Stimulated activated CD4-positive, alpha-beta T cell treated with anti-CD3 and anti-CD28 coated beads, Interleukin-2, amount 100 ng/mL, for 24 hours (primary cell): ENCODE measurements at regions not wholly inside any gene's neighbourhood (a gene's known extent, or its start where the extent isn't known, plus 50 kb on each side); places are given as distances from the start of the nearest gene placed in this dataset.
"Not testable (repeated sequence)": the region's sequence is repeated elsewhere in the genome, so short reads cannot be mapped to it uniquely, and the experiment has no call there.

Experiments used
- DNase-seq, 2 donors: peaks; one replicate each; pipeline ENCODE4 v3.0.0-alpha.2; 2020

DNA sequence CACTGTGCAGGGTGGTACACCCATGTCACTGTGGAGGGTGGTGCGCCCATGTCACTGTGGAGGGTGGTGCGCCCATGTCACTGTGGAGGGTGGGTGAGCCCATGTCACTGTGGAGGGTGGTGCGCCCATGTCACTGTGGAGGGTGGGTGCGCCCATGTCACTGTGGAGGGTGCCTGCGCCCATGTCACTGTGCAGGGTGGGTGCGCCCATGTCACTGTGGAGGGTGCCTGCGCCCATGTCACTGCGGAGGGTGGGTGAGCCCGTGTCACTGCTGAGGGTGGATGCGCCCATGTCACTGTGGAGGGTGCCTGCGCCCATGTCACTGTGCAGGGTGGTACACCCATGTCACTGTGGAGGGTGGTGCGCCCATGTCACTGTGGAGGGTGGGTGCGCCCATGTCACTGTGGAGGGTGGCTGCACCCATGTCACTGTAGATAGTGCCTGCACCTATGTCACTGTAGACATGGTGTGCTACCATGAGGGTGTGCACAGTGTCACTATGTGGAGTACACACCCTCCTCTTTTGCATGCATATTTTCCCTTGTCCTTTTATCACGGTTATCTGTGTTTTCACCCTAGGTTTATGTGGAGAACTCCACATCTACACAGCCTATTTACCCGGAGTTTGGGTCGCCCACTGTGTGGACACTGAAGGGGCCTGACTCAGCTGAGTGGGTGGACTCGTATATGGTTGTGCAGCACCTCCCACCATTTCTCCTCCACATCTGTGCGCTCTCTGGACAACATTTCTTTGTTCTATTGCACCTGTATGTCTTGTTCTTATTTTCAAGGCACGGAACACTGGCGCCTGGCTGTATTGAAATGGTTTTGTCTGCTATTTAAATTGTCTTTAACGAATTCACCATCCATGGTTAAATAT lies 222.4 kb downstream of the ERMARD start:
- DNase-seq: not testable (repeated sequence)

DNA sequence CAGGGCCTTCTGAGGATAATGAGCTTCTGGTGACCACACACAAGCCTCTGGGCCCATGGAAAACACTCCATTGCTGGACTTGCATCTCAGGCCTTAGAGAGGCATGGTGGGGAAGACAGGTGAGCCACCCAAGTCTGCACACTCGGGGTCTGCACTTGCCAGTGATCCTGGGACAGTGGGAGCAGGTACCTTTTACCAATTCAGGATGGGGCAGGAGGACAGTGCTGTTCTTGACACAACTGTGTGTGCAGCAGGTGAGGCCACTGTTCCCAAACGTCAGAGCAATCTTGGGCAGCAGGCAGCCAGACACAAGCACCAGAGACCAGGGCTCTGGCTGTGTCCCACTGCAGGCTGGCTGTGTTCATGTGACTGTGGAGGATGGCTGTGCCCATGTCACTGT lies 221.3 kb downstream of the ERMARD start:
- peak in 1 of 2 donors; percentile 4 for DNase-seq

DNA sequence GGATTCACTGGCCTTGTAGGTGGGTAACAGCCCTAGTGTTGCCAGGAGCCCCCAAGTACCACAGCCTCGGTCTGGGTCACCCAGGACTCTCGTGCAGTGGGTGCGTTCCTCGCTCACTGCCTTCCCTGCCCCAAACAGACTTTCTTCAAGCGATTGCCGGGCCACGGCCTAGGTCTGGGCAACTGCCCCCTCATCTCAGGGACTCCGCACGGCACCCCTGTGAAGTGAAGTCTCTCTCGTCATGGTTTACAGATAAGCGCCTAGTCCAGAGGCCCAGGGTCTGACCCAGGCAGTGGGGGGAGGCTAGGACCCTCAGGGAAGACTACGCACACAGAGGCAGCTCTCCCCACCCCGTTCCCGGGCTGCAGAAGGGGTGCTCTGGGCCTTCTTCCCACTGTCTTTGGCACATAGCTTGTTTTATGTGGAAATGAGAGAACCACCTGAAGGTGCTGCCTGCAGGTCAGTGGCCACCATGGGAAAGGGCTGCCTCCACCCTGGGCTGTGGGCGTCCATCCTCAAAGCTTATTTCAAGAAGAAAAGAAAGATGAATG lies 220.8 kb downstream of the ERMARD start:
- peak in 1 of 2 donors; percentile 6 for DNase-seq

DNA sequence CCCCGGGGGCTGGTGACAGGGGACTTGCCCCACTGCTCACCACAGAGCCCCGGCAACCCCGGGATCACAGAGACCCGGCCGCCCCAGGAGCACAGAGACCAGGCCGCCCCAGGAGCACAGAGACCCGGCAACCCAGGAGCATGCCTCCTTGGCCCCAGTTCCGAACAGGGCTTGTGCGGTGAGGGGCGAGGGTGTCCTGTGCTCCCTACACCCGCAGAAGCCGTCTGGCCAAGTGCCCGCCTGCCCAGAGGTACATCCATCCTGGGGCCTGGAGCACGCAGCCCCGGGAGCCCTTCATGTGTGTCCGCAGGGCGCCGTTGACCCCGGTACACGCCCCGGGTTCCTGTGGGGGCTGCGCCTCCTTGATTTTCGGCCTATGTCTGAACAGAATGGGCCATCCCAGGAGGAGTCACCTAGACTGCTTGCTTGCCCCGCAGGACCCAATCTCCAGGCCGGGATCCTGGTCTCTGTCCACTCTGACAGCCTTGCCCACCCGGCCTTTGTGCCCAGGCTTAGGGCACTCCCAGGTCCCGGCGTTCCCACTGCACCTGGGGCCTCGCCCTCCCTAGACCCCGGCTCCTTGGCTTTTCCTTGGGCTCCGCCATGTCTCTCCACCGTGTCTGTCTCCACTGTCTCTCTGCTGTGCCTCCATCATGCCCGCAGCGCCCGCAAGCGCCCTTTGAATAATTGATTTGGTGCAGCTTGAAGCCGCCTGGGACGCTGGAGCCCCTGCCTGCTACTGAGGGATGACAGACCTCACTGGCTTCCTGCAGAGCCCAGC lies 219.8 kb downstream of the ERMARD start:
- peak in 1 of 2 donors; percentile 16 for DNase-seq

DNA sequence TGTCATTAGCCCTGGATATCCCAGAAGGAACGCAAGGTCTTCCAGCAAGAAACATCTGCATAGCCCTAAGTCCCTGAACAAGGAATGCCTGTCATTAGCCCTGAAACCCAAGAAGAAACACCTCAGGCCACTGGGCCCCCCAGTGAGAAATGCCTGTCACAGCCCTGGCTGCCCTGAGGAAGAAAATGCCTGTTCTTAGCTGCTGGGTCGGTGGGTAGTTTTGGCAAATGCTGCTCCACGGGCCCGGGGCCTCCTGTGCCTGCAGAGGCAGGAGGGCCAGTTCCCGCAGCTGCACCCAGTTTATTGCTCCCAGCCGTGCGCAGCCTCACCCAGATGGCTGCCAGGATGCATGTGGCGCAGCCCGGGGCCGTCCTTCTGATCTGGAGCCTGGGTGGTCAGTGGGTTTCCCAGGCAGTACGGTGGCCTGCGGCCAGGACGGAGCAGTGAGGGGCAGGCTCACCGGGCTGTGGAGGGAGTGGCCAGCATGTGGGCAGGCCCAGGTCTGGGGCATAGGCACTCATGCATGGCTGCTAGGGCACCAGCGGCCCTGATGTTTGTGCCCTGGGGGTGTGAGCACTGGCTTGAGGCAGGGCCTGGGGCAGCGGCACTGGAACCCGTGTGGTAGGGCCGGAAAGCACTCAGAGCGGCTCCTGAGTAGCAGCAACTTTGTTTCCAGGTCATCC lies 219.0 kb downstream of the ERMARD start:
- DNase-seq: peak in 1 of 2 donors; percentile 11

DNA sequence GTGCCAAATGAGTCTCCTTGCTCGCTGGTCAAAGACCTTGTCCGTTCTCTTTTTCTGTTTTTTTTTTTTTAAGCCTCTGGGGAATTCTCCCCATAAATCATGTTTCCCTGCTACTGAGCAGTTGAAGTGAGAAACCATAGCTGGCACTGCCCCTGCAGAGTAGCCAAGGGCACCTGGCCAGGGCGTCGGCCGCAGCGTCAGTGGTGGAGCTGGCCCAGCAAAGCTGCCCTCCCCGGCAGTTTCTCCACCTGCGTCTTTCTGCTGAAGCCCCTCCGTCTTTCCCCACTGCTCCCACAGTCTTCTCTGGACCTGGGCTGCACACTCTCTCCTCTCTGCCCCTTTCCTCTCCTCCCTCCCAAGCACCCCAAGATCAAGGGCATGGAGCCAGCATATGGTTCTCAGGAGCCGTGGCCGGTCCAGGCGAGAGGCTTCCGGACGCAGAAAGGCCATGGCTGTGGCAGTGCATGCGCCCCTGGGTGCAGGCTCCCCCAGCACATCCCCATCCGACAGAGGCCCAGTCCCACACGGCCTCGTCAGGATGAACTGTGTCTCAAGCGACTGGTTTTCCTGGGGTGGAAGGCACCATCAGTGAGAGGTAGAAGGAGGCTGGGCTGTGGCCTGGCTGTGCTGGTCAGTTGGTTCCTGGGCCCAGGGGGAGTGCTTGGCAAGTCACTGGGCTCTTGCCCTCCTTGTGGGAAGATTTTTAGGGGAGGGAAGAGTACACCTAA lies 218.1 kb downstream of the ERMARD start:
- DNase-seq: peak in 1 of 2 donors; percentile 7

DNA sequence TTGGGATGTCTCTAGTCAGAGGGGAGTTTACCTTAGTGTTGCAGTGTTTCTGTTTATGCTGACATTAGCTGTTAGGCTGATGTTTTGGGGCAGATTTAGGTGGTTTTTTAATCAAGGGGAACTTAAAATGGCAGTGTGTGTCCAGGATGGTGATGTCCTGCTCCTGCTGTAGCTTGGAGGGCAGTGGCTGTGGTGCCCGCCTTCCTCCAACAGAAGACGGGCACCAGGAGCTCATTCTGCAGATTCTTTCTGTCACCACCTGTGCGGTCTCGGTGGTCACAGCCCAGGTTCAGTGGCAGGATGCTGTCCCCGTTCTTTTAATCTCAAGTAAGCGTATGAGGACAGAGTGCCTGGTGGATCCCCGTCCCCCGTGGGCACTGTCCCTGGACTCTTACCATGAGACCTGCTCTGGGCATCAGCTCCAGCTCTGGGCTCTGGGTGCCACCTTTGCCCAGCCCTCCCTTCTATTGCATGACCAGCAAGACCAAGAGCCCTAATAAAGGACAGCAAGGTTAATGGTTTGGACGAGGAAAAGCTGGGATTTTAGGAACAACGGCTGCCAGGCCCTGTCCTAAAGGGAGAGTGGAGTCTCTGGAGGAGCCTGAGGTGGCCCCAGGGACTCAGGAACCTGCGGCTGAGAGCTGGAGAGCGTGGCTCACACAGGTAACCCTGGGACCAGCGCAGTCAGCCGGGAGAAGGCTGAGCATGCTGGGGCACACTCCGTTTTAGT lies 217.3 kb downstream of the ERMARD start:
- peak in 1 of 2 donors; percentile 8 for DNase-seq

DNA sequence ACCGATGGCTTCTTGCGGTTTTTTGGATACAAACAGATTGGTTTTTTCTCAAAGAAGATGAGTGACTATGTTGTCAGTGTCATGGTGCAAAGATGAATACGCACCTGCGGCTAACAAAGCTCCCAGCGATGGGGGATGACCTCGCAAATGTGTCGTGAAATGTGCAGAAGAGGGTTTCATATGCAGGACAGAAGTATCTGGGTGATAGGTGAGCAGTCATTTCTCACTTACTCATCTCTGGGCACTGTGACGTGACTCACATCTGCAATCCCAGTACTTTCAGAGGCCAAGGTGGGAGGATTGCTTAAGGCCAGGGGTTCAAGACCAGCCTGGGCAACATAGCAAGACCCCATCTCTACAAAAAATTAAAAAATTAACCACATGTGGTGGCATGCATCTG lies 216.3 kb downstream of the ERMARD start:
- DNase-seq: peak in 1 of 2 donors; percentile 14

DNA sequence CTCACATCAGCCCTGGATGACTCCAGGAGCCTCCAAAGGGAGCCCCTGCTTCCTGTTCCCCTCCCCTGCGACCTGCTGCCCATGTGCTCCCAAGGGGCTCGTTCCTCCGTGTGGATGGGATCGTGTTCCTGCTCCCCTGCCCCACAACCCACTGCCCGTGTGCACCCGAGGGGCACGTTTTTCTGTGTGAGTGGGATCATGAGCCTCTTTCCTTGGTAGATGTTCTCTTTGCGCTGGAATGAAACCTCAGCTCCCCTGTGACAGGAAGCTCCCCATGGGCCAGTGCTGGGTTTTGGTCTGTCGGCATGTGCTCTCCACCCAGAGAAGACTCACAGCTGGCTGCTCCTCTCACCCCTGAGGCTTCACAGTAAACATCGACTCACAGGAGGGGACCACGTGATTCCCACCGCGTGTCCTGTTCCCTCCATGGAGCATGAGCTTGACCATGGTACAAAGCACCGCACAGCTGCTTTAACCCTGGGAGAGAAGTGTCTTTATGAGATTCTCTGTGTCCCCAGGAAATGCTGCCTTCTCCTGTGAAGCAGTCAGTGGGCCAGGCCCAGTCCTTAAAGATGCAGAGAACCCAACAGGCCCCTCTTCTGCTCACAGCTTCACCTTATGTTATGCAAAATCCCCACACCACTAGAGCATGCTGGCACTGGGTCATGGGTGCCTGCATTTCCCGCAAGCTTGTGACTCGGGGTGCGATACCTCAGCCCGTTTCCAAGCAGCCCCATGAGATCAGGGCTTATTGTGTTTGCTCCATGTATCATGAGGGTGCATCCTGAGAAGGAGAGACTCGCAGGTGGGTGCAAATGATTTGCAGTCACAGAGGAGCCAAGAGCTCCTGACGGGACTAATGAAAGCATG lies 215.1 kb downstream of the ERMARD start:
- DNase-seq: peak in 1 of 2 donors; percentile 9

DNA sequence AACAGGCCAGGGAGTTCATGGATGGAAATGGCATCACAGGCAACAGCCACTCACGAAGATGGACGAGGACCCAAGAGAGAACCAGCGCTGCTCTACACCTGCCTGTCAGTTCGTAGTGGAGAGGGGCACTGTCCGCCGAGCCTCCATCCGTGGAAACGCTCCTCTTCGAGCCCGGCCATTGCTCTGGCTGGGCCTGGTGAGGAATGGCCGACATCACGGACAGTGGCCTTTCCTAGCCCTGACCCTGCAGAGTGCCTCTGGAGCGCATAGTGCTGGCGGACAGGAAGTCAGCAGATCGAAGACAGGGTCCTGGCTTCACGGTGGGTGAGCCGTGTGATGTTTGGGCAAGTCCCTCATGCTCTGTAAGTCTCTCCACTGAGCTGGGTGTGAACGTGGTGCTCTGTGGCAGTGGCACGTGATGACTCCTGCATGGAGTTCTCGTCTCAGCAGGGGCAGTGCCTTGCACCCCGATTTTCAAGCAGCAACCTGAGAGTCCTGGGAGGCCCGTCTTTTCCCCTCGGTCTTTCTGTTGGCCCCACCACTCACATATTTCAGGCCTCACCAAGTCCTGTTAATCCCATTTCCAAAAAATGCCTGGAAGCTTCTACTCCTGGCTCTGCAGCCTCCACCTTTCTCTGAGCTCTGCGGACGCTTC lies 214.4 kb downstream of the ERMARD start:
- DNase-seq: peak in 1 of 2 donors; percentile 13

DNA sequence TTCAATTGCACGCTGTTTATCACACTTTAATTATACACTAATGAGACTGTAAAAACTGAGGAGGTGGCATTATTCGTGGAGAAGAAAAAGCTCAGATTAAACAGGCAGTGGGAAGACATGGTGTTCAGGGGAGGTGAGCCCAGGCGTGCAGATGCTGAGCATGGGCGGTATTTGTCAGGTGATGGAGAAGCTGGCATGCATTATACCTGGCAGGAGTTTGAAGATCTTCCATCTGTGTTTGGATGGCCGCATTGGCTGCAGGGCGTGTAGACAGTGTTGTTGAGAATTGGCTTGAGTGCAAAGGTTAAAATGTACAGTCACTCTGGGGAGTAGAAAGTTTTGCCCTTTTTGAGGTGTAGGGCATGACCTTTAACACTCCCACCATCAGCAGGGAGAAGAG lies 213.8 kb downstream of the ERMARD start:
- peak in 1 of 2 donors; percentile 3 for DNase-seq

DNA sequence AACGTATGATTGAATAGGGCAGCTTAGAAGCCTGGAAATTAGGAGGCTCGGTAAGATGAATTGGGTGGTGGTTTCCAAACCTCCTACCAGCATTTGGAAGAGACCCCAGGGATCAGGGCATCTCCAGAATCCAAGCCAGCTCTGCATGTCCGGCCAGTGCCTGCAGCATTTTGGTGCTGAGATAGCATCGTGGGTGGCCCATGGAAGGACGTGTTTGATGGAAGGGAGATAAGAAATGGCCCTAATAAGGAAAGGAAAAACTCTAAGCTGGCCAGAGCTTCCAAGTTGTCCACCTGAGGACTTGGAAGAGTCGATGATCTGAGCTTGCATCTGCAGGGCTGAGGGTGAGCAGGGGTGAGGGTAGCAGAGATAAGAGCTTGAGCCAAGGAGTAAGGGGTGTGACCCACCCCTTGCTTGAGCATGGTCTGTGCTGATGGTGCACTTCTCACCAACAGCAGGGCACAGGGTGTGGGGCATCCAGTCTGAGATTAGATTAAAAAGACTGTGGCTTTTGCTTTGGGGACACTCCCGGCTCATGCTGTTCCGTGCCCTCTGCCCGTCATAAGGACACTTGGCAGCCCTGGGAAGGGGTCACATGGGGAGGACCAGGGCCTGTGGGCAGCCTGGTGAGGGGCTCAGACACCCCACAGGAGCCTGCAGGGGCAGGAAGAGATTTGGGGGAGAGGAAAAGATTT lies 213.2 kb downstream of the ERMARD start:
- DNase-seq: peak in 1 of 2 donors; percentile 12

DNA sequence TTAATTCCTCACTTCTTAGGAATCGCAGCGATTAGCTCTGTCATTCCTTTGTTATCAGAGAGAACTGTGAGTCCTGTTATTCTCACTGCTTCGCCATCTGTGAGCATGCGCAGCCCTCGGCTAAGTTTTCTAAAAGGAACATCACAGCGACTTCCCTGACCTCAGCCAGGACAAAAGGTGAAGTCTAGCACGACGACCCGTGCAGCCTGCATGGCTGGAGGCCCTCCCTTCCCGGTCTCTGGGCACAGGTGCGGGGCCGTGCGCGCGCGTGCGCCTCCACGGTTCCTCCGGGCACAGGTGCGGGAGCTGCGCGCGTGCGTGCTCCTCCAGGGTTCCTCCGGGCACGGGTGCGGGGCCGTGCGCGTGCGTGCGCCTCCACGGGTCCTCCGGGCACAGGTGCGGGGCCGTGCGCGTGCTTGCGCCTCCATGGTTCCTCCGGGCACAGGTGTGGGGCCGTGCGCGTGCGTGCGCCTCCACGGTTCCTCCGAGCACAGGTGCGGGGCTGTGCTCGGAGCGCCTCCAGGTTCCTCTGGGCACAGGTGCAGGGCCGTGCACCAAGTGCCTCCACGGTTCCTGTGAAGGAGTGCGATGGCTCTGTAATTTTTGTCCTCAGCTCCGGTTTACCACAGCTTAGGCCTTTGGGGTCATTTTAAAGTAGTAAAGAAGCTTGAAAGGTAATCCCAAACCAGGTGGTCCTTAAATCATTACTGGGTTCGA lies 212.3 kb downstream of the ERMARD start:
- DNase-seq: peak in 1 of 2 donors; percentile 3

DNA sequence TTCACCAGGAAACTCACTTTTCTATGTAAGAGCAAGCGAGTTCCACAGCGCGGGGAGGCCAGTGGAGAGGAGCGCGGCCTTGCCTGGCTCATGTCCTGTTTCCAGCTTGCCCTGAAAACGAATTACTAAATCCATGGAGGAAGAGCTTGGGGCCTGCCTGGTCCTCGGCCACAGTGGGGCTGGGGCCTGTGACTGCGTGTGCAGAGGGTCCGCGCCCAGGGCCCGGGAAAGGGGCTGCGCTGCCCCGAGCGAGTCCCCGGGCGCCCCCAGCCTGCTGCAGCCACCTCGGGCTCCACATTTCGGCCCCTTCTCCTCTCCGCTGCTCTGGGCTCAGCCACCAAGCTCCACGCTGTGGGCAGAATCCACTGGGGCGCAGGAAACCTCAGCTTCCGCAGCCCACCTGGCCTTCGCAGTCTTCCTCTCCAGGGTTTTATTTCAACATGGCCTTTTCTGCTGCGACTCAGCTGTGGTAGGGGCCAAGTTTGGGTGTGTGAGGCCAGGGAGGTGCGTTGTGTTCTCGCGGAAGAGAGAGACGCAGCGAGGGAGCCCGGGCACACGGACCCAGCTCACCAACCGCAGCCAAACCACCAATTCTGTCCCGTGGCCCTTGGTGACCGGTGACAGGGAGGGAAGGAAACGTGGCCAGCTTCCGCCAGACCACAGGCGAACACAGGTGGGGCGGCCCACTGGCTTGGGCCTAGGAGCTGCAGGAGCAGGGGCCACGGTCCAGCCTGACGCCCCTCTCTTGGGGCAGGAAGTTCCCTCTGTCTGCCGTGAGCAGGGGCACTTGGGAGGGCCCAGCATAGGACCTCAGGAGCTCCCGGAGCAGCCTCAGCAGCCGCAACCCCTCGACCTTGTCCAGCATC lies 211.4 kb downstream of the ERMARD start:
- DNase-seq: peak in 1 of 2 donors; percentile 13

DNA sequence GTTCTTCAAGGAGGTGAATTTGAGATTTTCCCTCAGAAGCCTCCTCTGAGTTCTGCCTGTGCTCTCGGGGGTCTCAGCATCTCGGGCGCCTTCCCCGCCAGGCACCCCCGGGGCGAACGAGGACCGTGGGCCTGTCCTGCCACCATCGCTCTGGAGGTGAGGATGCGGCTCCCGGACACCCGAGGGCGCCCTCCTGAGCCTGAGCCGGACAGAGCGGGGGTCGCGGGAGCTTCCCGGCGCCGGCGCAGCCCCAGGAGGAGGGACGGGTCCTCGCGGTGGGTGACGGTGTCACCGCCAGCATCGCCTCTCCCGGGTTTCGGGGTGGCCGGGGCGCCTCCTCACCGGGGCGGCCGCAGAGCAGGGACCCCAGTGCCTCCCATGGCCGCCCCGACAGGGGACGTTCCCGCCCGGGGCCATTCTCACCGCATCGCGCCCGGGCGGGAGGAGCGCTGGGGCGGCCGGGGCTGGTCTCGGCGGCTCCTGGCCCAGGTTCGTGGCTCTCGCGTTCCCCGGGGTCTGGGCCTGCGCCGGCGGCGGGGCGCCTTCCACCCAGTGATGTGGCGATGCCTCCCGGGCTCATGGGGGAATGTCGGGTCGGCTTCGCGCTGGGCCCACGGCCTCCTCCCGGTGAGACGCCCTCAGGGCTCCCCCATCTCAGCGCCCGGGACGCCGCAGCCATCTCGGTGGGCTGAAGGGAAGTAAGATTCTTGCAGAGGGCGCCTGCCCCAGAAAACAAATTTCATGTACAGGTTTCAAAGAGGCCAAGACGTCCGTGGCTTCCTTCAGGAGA lies 210.5 kb downstream of the ERMARD start:
- DNase-seq: peak; percentile 28 to 31

DNA sequence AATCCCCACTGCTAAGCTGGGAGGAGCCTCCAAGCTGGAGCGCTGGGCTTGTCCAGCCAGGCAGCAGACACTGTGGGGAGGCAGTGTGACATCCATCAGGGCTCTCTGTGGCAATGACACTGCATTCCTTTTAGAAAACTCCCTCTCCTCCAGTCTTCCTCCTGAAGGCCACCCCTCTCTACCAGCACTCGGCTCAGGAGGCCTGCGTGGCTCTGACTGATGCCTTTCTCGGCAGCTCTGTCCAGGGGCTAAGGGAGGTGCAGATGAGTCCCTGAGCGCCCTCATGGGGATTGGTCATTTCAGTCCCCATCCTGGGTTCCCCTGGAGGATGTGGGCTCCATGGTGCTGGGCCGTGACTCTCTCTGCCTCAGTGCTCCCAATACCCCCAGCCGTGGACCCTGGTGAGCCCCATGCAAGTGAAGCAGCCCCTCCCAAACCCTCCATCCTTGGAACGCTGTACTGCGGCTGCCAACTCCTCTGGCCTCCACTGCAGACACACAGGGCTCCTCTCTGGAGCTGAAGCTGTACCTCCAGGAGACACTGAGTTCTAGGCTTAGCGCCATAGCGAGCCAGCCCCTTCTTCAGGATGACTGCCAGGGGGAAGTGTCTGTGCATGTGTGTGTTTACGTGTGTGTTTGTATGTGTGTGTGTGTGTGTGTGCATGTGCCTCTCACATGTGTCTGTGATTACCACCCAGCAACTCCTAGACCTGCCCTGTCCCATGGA lies 209.6 kb downstream of the ERMARD start:
- DNase-seq: peak in 1 of 2 donors; percentile 18
